ENCODE measurements at regions not wholly inside any gene's neighbourhood (a gene's known extent, or its start where the extent isn't known, plus 50 kb on each side); places are given as distances from the start of the nearest gene placed in this dataset.
A peak's percentile ranks its signal among the peaks of the same experiment; 100 is the strongest.

GRCh38 chr14:101235335-101236103 lies 325.8 kb upstream of the DIO3 start:
- TF ChIP-seq POLR2A (IDR thresholded peaks at IDR 0.05; ENCODE audit: low read depth, low read length): no peak
- no peak for FAIRE-seq
- DNase-seq (ENCODE audit: insufficient read length, low spot score): peak; percentile 86

- no peak for DNase-seq (ENCODE audit: insufficient read length, low spot score)
- no peak for FAIRE-seq
- no peak for TF ChIP-seq POLR2A (IDR thresholded peaks at IDR 0.05; ENCODE audit: low read depth, low read length)
These were observed 324.6 kb upstream of the DIO3 start for GRCh38 chr14:101236496-101237251.

GRCh38 chr14:101237252-101237616 lies 324.1 kb upstream of the DIO3 start:
- no peak for FAIRE-seq
- DNase-seq (ENCODE audit: insufficient read length, low spot score): no peak

GRCh38 chr14:101239065-101239464 lies 322.2 kb upstream of the DIO3 start:
- FAIRE-seq (no peak), DNase-seq (ENCODE audit: insufficient read length, low spot score) (no peak)
- TF ChIP-seq POLR2A (IDR thresholded peaks at IDR 0.05; ENCODE audit: low read depth, low read length): no peak

More at GRCh38 chr14:101237252-101237616, 324.1 kb upstream of the DIO3 start:
- TF ChIP-seq POLR2A (IDR thresholded peaks at IDR 0.05; ENCODE audit: low read depth, low read length): no peak

- TF ChIP-seq POLR2A (IDR thresholded peaks at IDR 0.05; ENCODE audit: low read depth, low read length): no peak
- FAIRE-seq (no peak), DNase-seq (ENCODE audit: insufficient read length, low spot score) (no peak)
These were observed 320.1 kb upstream of the DIO3 start for GRCh38 chr14:101241147-101241546.

GRCh38 chr14:101241807-101242278 lies 319.5 kb upstream of the DIO3 start:
- FAIRE-seq: no peak
- no peak for TF ChIP-seq POLR2A (IDR thresholded peaks at IDR 0.05; ENCODE audit: low read depth, low read length)
- DNase-seq (ENCODE audit: insufficient read length, low spot score): no peak

GRCh38 chr14:101242442-101243385 lies 318.6 kb upstream of the DIO3 start:
- TF ChIP-seq POLR2A (IDR thresholded peaks at IDR 0.05; ENCODE audit: low read depth, low read length): no peak
- FAIRE-seq (no peak), DNase-seq (ENCODE audit: insufficient read length, low spot score) (no peak)

- no peak for FAIRE-seq
- no peak for DNase-seq (ENCODE audit: insufficient read length, low spot score)
- no peak for TF ChIP-seq POLR2A (IDR thresholded peaks at IDR 0.05; ENCODE audit: low read depth, low read length)
These were observed 317.5 kb upstream of the DIO3 start for GRCh38 chr14:101243587-101244338.

GRCh38 chr14:101246894-101247841 lies 314.1 kb upstream of the DIO3 start:
- FAIRE-seq (no peak), DNase-seq (ENCODE audit: insufficient read length, low spot score) (no peak)
- no peak for TF ChIP-seq POLR2A (IDR thresholded peaks at IDR 0.05; ENCODE audit: low read depth, low read length)

GRCh38 chr14:101247842-101248725 lies 313.2 kb upstream of the DIO3 start:
- no peak for TF ChIP-seq POLR2A (IDR thresholded peaks at IDR 0.05; ENCODE audit: low read depth, low read length)
- no peak for DNase-seq (ENCODE audit: insufficient read length, low spot score)
- no peak for FAIRE-seq
